ENCODE measurements at regions not wholly inside any gene's neighbourhood (a gene's known extent, or its start where the extent isn't known, plus 50 kb on each side); places are given as distances from the start of the nearest gene placed in this dataset.

DNA sequence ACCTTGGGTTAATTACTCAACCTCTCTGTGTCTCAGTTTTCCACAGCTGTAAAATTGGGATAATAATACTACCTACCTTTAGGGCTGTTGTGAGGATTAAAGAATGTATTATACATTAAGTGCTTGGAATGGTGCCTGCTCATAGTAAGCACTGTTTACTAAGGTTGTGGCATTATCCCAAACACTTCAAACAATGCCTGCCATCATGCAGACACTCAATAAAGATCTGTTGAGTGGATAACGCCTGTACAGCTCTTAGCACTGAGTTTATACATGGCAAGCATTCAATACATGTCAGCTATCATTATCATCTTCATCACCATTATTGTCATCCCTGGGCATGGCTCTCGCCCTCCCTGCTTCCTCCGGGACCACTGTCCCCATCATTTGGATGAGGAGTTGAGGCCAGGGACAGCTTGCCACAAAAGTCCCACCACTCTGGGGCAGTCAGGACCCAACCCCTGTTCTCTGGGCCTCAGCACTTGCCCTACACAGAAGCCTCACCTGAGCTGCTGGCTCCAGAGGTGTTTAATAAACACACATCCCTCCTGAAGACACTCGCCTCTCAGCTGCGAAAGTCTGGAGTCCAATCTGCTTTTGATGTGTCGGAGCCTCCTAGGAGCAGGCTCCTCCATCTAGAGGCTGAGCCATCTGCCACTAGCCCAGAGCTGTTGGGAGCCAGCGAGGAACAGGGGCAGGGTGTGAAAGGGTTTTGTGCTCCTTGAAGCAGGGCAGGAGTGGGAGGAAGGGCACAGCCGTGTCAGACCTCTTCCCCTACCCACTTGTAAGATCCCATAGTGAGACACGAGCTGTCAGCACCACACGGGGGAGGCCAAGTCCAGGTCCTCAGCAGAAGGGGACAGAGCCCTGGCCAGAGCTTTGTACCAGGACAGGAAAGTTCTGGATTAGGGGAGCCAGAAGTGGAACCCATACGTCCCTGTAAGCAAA is 80.9 kb upstream of the ZC3H12A start:
- no peak overlapping the region for H2AK5ac ChIP-seq (ENCODE audit: insufficient read length, low read length)
- no peak overlapping the region for H4K91ac ChIP-seq (ENCODE audit: insufficient read length, low read depth, low read length)
- no peak overlapping the region for H3K4ac ChIP-seq (ENCODE audit: low read depth, low read length)
- no peak overlapping the region for H3K27ac ChIP-seq (ENCODE audit: insufficient read length, low read depth, low read length)
- H3K79me2 ChIP-seq (ENCODE audit: insufficient read depth, low read length): no peaks in the 10 kb centered on the region
- H2BK15ac ChIP-seq (ENCODE audit: low read depth, low read length): no peak overlapping the region
- no CpG with 5 or more reads among the region's 11 CpGs for WGBS (ENCODE audit: extremely low coverage, insufficient read length, low lambda C conversion rate)
- Mint-ChIP-seq H3K27me3 (ENCODE audit: low read depth) (peaks cover 9% of the 10 kb centered on the region; the same call in 1 of the 2 replicates), H3K4me1 (peaks cover 28 to 43% of the 10 kb centered on the region in 2 experiments), H3K27ac (no peak overlapping the region; a peak in 1 of 7 replicates), H3K4me3 (no peak overlapping the region), H3K36me3 (ENCODE audit: insufficient read depth in 1 of 3, low read depth in 3 of 3) (no peaks in the 10 kb centered on the region), H3K9me3 (0 out of 5 replicates have a peak, but pooled peaks cover 0 to 1% of the 10 kb centered on the region in 2 experiments)
- no peak overlapping the region for H4K8ac ChIP-seq (replicated peaks; ENCODE audit: insufficient read length, low read depth, low read length)
- no peak overlapping the region for H3K9ac ChIP-seq (ENCODE audit: extremely low read depth, insufficient read length, low read length)
- 0 out of 2 replicates have a peak, but pooled peaks cover 2% of the 10 kb centered on the region for H3K4me1 ChIP-seq (ENCODE audit: insufficient read depth, low read length)
- no peak overlapping the region for H3K4me2 ChIP-seq (ENCODE audit: insufficient read depth, insufficient read length, low read length)
- no peak overlapping the region for H2BK20ac ChIP-seq (ENCODE audit: low read depth, low read length, poor library complexity, severe bottlenecking)
- no peaks in the 10 kb centered on the region for H3K23me2 ChIP-seq (ENCODE audit: insufficient read length, low read depth, low read length, poor library complexity, severe bottlenecking)
- no peak overlapping the region for H2AFZ ChIP-seq (ENCODE audit: low read length)
- no peak overlapping the region for H3K56ac ChIP-seq (ENCODE audit: insufficient read length, low read depth, low read length)
- DNase-seq: no peak
- no peaks in the 10 kb centered on the region for H3K27me3 ChIP-seq (ENCODE audit: insufficient read depth, low read length)
- H2BK5ac ChIP-seq (ENCODE audit: insufficient read length, low read length): no peak overlapping the region
- H3K18ac ChIP-seq (ENCODE audit: insufficient read length, low read depth, low read length): no peak overlapping the region
- no peak overlapping the region for H3T11ph ChIP-seq (ENCODE audit: low read length)
- no peak for TF ChIP-seq CTCF (conservative IDR thresholded peaks at IDR 0.05)
- no peaks in the 10 kb centered on the region for H3K9me3 ChIP-seq (ENCODE audit: control insufficient read depth, low read depth, low read length)
- H3K79me1 ChIP-seq (ENCODE audit: insufficient read depth, low read depth, low read length, poor library complexity, severe bottlenecking): no peaks in the 10 kb centered on the region
- no peak overlapping the region for H3K23ac ChIP-seq (ENCODE audit: insufficient read length, low read depth, low read length)
- no peak overlapping the region for H3K14ac ChIP-seq (ENCODE audit: insufficient read depth, low read length)
- H4K5ac ChIP-seq (ENCODE audit: insufficient read length, low read depth, low read length): no peak overlapping the region
- peaks cover 2% of the 10 kb centered on the region for H4K20me1 ChIP-seq (ENCODE audit: control insufficient read depth, insufficient read depth, insufficient read length)
- no peak overlapping the region for H2BK120ac ChIP-seq (ENCODE audit: low read depth, low read length, poor library complexity, severe bottlenecking)
- no peak overlapping the region for H2BK12ac ChIP-seq (ENCODE audit: insufficient read length, low read depth, low read length)

Measured in H9 (cell line).